Anterior cingulate cortex (tissue), 58 donors: ENCODE measurements at regions not wholly inside any gene's neighbourhood (a gene's known extent, or its start where the extent isn't known, plus 50 kb on each side); places are given as distances from the start of the nearest gene placed in this dataset.
"Not testable (repeated sequence)": the region's sequence is repeated elsewhere in the genome, so short reads cannot be mapped to it uniquely, and the experiment has no call there.

ENCODE experiments used
- DNase-seq, 58 donors: peaks; one replicate each; lab custom pipeline; 2025; lab: John Stamatoyannopoulos, UW

DNA sequence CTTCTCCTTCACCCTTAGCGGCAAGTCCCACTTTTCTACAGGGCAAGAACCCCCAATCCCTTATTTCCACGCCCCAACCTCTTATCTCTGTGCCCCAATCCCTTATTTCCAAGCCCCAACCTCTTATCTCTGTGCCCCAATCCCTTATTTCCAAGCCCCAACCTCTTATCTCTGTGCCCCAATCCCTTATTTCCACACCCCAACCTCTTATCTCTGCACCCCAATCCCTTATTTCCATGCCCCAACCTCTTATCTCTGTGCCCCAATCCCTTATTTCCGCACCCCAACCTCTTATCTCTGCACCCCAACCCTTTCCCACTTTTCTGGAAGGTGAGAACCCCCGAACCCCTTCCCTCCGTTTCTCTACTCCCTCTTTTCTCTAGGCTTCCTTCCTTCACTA is 116.1 kb upstream of the GJE1 start:
- not testable (repeated sequence) for DNase-seq

DNA sequence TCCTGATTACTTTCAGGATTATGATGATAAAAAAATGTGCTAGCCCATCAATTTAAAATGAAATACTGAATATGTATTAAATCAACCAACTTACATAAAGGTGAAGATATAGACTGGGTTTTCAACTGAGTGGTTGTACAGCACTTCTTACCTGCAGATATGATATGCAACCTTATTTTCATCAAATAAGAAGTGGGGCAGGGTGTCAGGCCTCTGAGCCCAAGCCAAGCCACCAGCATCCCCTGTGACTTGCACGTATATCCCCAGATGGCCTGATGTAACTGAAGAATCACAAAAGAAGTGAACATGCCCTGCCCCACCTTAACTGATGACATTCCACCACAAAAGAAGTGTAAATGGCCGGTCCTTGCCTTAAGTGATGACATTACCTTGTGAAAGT is 117.3 kb upstream of the GJE1 start:
- not testable (repeated sequence) for DNase-seq

DNA sequence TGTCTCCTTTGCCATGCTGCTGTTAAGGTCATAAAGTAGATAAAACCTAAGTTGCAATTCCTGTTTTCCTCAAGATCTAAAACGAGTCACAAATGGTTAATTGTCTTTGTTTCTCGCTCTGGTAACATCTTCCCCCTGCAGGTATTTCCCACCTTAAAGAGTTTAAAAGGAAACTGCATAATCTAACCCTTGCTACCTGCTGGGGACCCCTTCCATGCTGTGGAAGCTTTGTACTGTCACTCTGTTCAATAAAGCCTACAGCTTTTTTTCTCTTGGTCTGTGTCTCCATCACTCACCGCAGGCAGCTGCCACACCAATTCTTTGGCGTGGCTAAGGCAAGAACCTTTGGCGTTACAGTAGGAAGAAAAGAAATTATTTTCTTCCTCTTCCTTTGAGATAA is 117.7 kb upstream of the GJE1 start:
- DNase-seq, result no peak

DNA sequence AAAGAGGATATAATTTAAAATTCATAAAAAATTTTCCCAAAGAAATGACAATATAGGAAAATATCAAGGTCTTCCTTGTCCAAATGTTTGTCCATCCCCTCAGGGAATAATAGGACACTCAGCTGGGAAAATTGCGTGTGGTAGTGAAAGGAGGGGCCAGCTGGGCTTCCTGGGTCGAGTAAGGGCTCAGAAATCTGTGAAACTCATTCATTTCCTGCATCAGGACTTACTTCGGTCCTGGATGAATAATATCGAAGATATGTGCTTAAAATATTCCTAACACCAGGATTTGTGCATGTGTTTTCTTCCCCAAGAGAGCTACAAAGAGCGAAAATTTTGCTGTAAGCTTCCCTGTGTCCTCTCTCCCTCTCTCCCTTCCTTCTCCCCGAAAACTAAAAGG is 118.2 kb upstream of the GJE1 start:
- DNase-seq, result no peak

DNA sequence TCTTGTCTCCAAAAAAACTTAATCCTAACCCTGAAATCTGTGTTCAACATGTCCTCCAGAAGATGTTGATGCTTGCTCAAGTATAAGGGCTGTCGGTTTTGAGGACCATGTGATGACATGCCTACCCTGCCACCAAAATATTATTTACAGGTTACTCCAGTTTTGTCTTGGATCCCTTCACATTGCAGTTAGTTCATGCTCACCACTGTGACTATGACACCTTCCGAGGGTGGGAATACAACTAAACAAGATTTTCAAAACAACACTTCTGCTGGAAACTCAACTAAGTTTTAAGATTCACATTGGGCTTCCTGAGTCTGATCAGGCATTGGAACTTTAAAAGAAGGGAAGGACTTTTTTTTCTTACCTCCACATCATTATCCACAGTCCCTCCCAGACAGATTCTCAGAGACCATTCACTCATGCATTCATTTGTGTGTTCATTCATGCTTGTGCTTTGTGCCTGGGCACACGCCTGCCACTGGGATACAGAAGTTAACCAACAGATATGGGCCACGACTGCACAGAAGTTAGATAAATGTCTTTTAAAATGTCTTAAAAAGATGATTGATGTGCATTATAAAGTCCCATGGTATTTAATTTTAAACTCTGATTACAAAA is 118.7 kb upstream of the GJE1 start:
- no peak for DNase-seq

DNA sequence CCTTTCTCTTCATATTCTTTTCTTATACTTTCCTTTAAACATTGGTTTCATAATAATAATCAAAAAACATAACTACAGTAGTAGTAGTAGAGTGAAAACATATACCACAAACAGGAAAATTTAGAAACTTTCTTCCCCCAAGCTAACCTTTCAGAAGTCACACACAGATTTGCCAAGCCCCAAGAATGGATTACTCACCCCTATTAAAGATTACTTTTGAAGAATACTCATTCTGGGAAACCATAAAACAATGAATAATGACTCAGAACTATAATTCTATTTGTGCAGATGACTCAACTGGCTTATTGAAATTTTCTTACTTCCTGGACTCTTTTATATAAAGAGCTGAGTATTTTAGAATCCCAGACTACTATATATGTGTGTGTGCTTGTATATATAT is 119.4 kb upstream of the GJE1 start:
- DNase-seq, result no peak

DNA sequence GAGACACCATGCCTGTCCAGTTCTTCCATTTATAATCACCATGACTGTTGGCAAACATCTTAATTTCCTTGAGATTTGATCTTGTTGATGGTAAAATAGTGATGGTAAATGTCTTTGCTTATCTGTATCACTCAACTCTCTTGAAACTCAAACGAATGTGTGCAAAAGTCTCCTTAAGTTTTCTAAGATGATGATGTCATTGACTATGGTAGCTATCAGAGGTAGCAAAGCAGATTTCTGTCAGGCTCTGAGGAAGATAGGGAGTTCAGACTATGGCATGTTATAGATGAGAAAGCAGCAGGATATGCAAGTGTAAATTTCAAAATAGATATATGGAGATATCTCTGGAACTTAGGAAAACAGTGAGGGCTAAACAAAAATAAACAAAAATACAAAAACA is 121.0 kb upstream of the GJE1 start:
- no peak for DNase-seq

DNA sequence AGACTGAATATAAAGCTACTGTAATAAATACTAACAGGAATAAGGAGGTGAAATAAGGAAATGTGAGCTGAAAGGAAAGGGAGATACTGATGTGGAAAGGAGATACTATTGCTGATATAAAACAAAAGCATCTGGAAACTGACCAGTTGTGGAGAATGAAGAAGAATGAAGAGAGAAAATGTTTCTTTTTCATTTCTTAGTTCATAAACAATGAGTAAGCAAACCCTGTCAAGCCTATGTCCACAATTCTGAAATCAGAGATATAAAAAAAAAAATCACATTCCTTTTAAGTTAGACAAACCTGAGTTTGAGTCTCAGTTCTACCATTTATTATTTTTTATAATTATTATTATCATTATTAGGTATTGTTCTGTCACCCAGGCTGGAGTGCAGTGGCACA is 121.6 kb upstream of the GJE1 start:
- no peak for DNase-seq

DNA sequence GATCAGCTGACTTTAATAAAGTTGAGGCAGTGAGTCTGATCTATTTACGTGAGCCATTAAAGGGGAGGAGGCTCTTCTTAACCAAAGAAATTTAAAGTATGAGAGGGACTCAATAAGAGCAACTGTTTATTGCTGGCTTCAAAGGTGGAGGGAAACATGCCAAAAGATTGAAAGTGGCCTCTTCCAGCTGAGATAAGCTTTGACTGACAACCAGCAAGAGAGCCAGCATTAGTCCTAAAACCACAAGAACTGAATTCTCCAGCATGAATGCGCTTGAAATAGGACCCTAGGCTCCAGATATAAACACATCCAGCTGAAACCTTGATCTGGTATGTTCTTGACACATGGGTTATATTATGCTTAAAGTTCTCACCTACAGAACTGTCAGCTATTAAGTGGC is 123.1 kb upstream of the GJE1 start:
- no peak for DNase-seq

DNA sequence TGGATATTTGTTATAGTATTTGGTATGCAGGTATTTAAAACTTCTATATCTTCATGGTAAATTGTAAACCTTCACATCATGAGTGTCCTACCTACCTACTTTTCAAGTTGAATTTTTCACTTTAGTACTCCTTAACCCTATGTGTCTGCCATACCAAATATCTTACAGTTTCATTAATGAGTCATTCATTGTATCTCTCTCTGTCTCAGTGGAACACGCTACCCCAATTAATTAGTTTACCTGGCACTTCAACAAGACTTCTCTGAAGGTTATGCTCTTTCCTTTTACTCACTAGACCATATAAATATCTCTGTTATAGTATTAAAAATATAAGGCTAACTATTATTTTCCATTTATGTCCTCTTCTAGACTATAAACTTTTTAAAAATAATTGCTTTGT is 123.9 kb upstream of the GJE1 start:
- DNase-seq, result no peak

DNA sequence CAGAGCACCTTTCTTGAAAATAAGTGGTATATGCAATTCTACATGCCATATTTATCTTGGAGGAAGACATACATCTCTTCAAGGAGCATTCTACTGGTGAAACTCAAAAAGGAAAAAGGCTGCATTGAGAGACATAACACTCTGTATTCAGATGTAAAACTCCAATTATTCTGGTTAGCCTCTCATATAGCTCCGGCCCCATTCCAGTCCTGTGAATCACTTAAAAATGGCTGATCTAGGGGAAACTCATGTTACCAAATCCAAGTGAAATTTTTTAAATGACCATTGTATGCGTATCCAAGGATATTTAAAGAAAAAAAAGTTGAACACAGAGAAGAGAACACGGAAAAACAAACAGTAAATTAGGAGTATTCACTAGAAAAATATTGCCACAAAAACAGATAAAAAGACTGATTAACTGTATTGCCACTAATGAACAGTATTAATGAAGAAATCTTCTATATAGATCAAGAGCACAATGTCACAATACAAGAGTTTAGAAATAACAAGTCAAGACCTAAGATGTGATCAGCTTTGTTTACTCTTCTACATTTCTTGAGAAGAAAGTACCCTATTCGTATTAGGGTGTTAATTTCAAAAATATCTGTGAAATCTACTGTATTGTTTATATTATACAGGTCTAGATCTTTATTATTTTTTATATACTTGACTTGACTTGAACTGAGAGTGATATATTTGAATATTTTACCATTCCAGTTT is 124.5 kb upstream of the GJE1 start:
- DNase-seq, result no peak

DNA sequence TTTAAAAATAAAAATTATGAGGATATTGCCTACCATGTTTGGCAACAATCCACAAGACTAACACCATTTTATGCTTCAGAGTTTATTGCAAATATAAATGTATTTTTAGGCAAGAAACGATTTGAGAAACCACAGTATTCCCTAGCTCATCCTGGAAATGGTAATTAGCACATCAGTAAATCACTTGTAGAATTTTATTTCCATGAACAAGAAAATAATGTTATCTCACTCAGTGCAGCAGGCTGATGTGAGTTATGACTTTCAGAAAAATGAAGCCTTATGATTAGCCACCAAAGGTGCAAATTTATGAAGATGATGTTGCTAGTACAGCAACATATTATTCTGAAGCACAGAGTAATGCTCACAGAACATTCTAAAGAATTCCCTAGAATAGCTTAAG is 127.7 kb upstream of the GJE1 start:
- no peak for DNase-seq

DNA sequence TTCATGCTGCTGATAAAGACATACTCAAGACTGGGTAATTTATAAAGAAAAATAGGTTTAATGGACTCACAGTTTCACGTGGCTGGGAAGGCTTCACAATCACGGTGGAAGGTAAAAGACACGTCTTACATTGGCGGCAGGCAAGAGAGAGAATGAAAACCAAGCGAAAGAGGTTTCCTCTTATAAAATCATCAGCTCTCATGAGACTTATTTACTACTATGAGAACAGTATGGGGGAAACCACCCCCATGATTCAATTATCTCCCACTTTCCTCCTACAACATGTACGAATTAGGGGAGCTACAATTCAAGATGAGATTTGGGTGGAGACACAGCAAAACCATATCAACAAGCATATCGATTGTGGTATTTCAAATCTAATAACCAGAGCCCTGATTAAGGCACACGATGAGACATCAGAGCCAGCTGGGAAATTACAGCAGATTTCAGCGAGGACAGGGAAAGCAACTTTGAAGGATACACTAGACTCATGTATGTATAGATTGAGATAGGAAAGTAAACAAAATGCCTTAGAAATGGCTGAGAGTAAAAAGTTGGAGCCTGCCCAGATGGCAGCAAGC is 129.8 kb upstream of the GJE1 start:
- no peak for DNase-seq

DNA sequence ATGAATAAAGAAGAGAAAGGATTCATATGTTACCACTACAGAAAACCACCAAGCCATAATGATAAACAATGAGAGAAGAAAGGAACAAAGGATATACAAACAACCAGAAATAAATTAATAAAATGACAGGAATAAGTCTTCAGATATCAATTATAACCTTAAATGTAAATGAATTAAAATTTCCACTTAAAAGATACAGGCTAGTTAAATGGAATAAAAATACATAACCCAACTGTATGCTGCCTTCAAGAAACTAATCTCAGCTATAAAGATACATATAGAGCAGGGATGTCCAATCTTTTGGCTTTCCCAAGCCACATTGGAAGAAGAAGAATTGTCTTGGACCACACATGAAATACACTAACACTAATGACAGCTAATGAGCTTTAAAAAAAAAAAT is 135.9 kb upstream of the GJE1 start:
- DNase-seq, result no peak

DNA sequence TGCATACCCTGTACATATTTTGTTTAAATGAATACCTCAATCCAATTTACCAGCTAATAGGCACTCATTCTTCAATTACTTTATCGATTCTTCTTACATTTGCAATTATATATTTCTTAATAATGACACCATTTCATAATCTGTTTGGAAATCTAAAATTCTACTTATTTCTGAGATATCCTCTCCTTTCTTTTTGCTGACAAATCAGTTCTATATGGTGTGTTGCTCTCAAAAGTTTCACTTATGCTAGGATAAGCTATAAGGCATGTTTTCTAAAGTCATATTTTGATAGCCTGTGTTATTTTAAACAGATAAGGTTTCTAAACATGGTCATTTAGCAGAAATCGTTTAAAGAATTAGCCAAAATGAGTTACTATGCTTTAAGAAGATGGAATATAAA is 140.6 kb upstream of the GJE1 start:
- no peak for DNase-seq

DNA sequence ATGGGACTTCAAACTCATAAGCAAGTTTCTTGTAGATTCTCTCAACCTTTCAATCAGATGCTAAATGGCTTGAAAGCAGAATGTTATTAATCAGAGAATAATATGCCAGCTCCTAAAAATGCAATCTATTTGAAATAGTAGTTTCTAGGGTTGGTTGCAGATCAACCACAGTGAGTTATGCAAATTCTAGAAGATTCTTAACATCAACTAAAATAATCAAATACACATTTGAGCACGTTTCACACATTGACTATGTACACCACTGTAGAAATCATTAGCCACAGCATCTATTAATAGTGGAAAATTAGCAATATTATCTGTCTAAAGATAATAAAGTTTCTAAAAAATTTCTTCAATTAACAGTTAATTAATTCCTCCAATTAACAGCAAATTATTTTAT is 141.9 kb upstream of the GJE1 start:
- no peak for DNase-seq

DNA sequence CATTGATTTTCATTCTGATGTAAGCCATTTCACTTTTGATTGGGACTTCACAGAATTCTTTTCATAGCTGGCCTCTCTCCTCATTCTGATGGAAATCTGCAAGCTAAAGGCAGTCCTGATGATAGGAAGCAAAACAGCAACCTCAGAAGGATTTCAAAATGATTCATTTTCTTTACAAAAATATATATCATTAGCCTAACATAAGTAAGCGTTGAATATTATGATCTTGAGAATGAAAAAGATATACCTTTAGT is 143.1 kb upstream of the GJE1 start:
- no peak for DNase-seq

DNA sequence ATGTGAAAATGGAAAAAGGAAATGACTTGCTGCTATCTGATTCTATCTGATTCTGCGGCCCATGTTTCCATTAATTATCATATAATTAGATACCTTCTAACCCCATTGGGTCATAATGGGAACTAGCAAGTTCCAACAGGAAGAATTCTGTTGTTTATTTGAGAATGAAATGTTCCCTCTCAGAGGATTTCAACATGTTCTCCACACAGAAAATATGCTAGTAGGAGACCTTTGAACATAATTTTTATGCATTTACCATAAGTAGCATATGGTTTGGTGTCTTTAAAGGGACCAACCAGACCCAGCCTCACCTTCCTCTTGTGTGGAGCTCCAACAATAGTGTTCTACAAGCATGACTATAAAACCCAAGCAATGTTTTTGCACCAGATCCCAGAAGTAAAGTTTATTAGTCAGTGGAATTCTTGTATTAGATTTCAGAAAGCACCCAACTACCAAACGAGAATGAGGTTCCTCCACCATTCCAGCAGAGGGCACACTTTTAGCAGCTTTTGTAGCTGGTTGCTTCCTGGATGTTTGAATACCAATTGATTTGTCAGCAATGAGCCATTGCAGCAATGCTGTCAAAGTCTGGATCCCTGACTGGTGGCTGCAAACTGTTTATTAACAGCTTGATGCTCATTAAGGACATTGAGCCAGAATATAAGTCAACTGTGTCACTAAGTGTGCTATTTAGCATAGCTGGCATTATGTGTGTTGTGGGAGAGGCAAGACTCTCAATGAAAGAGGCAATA is 143.6 kb upstream of the GJE1 start:
- DNase-seq, result peak in 1 of 58 donors; percentile 0

DNA sequence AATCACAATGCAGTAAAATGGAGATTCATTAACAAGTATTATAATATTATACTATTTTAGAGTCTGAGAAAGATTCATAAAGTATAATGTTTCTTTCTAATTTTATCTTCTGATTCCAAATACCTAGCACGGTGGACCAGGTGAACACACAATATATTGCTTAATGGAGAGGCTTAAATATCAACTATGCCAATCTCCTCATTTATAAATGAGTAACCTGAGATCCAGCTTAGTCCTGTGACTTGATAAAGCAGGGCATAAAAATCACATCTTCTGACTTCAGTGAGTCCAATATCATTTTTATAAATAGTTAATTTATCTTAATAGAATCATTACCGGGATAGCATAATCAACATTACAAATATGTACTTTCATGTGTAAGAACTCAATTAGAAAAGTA is 144.4 kb upstream of the GJE1 start:
- no peak for DNase-seq

DNA sequence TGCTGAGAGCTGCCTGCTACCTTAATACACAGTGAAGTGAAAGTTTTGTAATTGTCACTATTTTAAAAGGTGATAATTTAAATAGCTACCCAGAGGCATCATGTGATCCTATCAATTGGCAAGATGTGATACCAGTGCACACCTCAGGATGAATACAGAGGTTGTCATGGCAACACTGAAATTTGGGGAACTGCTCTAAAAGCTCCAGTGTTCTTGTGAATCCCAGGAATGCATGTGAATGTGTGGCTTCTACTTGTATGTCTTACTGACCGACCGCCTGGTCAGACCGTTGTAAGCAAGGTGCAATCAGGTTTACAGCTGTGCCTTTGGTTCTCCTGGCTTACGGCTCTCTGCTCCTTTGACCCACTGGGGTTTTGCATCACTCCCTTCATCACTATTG is 146.3 kb upstream of the GJE1 start:
- no peak for DNase-seq

DNA sequence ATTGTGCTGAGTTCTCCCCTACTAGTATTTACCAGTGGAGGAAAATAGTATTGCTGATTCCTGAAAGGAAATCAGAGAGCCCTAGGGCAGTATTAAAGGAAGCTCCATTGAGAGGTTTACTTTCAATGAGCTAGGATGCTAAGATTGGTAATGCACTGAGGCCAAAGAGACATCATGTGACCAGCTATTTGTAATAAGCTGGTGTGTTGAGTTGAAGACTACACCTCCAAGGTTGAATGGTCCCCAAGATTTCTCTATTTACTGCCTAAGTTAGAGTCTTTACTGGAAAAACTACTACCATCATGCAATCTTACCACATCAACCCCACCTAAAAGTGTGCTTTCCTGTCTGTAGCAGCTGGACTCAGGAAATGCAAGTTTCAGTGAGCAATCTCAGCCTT is 151.5 kb upstream of the GJE1 start:
- no peak for DNase-seq

DNA sequence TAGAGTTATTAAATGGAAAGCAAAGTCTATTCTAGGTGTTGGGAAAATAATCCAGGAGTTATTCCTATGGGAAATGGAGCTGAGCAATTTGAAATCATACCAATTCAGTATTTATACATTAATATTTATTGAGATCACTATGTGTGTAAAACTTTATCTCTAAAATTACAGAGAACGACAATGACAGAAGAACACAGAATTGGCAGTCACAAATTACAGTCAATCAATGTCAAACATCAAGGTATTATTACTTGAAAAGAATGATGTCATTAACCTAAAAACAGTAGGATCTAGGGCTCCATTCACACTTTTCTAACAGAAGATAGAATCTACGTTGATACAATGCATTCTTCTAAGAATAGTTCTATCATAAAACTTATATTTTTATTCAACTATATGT is 154.9 kb upstream of the GJE1 start:
- DNase-seq, result no peak
